Right lobe of liver (tissue), 4 donors: ENCODE measurements at regions not wholly inside any gene's neighbourhood (a gene's known extent, or its start where the extent isn't known, plus 50 kb on each side); places are given as distances from the start of the nearest gene placed in this dataset.
"Not testable (repeated sequence)": the region's sequence is repeated elsewhere in the genome, so short reads cannot be mapped to it uniquely, and the experiment has no call there.

ENCODE experiments used
- POLR2A ChIP-seq: fragments of 450-650 bp; IDR thresholded peaks from one replicate; pipeline ENCODE4 v1.6.1; 2017; ENCODE audit warnings: antibody characterized with exemption, mild to moderate bottlenecking
- TF ChIP-seq, protein P1 (sequence below), 4 donors: fragments of 200-600 bp in 3 of 4; fragments of 450-650 bp in 1 of 4; IDR thresholded peaks; one replicate each; pipeline versions ENCODE4 v1.5.1 to v1.8.0; 2016 to 2022; ENCODE audit warnings: antibody characterized with exemption in 4 of 4, mild to moderate bottlenecking in 2 of 4
- donor health status: DM: no; HTN: no; CAD: no.
- donor health status: DM: no; HTN: no; CAD: no.
- donor health status: DM: no; HTN: yes; CAD: no.

DNA sequence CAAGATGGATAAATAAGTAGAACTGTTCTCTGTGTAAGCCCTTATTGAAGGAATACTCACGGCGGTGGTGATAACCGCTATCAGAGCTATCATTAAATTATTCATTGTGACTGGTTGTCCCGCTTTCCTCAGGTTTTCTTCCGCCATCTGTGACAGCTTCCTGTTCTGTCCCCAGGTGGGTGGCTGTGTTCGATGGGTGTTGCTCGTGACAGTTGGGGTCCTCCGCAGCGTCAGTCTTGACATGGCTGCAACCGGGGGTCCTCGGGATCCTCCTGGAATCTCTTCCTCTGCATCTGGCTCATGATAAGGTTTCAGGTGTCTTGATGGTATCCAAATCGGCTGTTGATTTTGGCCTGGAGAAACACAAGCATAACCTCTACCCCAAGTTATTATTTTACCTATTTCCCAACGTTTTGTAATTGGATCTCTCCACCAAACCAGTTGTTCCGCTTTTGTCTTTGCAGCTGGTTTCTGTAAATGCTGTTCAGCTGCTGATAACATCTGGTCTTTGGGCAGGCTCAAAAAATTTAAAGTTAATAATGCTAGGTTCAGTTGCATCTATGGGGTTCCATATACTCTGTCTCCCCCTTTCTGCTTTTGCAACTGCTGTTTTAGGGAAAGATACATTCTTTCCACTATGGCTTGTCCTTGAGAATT lies 58.1 kb upstream of the INSIG1 start:
- not testable (repeated sequence) for TF ChIP-seq POLR2A
- TF ChIP-seq, protein P1, sequence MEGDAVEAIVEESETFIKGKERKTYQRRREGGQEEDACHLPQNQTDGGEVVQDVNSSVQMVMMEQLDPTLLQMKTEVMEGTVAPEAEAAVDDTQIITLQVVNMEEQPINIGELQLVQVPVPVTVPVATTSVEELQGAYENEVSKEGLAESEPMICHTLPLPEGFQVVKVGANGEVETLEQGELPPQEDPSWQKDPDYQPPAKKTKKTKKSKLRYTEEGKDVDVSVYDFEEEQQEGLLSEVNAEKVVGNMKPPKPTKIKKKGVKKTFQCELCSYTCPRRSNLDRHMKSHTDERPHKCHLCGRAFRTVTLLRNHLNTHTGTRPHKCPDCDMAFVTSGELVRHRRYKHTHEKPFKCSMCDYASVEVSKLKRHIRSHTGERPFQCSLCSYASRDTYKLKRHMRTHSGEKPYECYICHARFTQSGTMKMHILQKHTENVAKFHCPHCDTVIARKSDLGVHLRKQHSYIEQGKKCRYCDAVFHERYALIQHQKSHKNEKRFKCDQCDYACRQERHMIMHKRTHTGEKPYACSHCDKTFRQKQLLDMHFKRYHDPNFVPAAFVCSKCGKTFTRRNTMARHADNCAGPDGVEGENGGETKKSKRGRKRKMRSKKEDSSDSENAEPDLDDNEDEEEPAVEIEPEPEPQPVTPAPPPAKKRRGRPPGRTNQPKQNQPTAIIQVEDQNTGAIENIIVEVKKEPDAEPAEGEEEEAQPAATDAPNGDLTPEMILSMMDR (IDR thresholded peaks at IDR 0.05), result not testable (repeated sequence)
